Liver (tissue), 8 donors: ENCODE measurements at regions not wholly inside any gene's neighbourhood (a gene's known extent, or its start where the extent isn't known, plus 50 kb on each side); places are given as distances from the start of the nearest gene placed in this dataset.

ENCODE experiments used
- DNase-seq: peaks from one replicate; pipeline ENCODE4 v3.0.0-alpha.2; 2017; ENCODE audit warnings: low spot score
- H3K27ac ChIP-seq, 2 donors: one replicate each; pipeline ENCODE4 v1.7.0; 2013; ENCODE audit warnings: inconsistent platforms in 2 of 2, low read length in 2 of 2, control low read depth in 1 of 2, low read depth in 1 of 2, mild to moderate bottlenecking in 1 of 2
- H3K27me3 ChIP-seq, 4 donors: one replicate each; pipeline versions ENCODE4 v1.6.1 to v1.7.0; 2013; ENCODE audit warnings: low read length in 3 of 4, inconsistent platforms in 1 of 4, mild to moderate bottlenecking in 1 of 4, moderate library complexity in 1 of 4; ENCODE audit not compliant: control insufficient read depth in 4 of 4, insufficient read depth in 4 of 4
- H3K36me3 ChIP-seq, 4 donors: one replicate each; pipeline versions ENCODE4 v1.6.1 to v1.7.0; 2013; ENCODE audit warnings: low read length in 3 of 4, mild to moderate bottlenecking in 3 of 4, low read depth in 1 of 4, moderate library complexity in 1 of 4; ENCODE audit not compliant: control insufficient read depth in 4 of 4, insufficient read depth in 3 of 4
- H3K4me1 ChIP-seq, 4 donors: one replicate each; pipeline versions ENCODE4 v1.6.1 to v1.7.0; 2013; ENCODE audit warnings: low read length in 3 of 4, mild to moderate bottlenecking in 3 of 4, moderate library complexity in 1 of 4; ENCODE audit not compliant: control insufficient read depth in 4 of 4, insufficient read depth in 4 of 4
- H3K4me3 ChIP-seq, 3 donors: one replicate each; pipeline versions ENCODE4 v1.6.1 to v1.7.0; 2013; ENCODE audit warnings: low read length in 3 of 3, control low read depth in 1 of 3, low read depth in 1 of 3, mild to moderate bottlenecking in 1 of 3
- H3K9ac ChIP-seq, 2 donors: one replicate each; pipeline ENCODE4 v1.7.0; 2013; ENCODE audit warnings: low read length in 2 of 2, mild to moderate bottlenecking in 2 of 2, moderate library complexity in 2 of 2, control low read depth in 1 of 2, low read depth in 1 of 2
- H3K9me3 ChIP-seq, 4 donors: one replicate each; pipeline versions ENCODE4 v1.6.1 to v1.7.0; 2013; ENCODE audit warnings: low read length in 3 of 4; ENCODE audit not compliant: control insufficient read depth in 4 of 4
- ATF3 ChIP-seq: IDR thresholded peaks from 2 replicates; pipeline ENCODE4 v1.6.1; 2016; ENCODE audit warnings: antibody characterized with exemption
- EGR1 ChIP-seq, 2 donors: IDR thresholded peaks; 2 replicates each; pipeline ENCODE4 v1.6.1; 2016 to 2018; ENCODE audit warnings: antibody characterized with exemption in 2 of 2, low read depth in 2 of 2
- FOXA1 ChIP-seq: IDR thresholded peaks from 2 replicates; pipeline ENCODE4 v1.6.1; 2016; ENCODE audit warnings: antibody characterized with exemption
- FOXA2 ChIP-seq: IDR thresholded peaks from 2 replicates; pipeline ENCODE4 v1.6.1; 2016; ENCODE audit warnings: antibody characterized with exemption
- HNF4A ChIP-seq, 2 donors: conservative IDR thresholded peaks; 2 replicates each; pipeline ENCODE4 v1.6.1; 2016; ENCODE audit warnings: antibody characterized with exemption in 2 of 2, mild to moderate bottlenecking in 2 of 2
- HNF4G ChIP-seq: IDR thresholded peaks from 2 replicates; pipeline ENCODE4 v1.6.1; 2016; ENCODE audit warnings: antibody characterized with exemption
- JUND ChIP-seq, 2 donors: IDR thresholded peaks; 2 replicates each; pipeline ENCODE4 v1.6.1; 2016; ENCODE audit warnings: antibody characterized with exemption in 2 of 2
- MAX ChIP-seq: IDR thresholded peaks from 2 replicates; pipeline ENCODE4 v1.6.1; 2016; ENCODE audit warnings: antibody characterized with exemption
- NR2F2 ChIP-seq: IDR thresholded peaks from 2 replicates; pipeline ENCODE4 v1.6.1; 2016; ENCODE audit warnings: antibody characterized with exemption
- RAD21 ChIP-seq, 2 donors: IDR thresholded peaks; 2 replicates each; pipeline ENCODE4 v1.6.1; 2016; ENCODE audit warnings: antibody characterized with exemption in 2 of 2, mild to moderate bottlenecking in 2 of 2
- REST ChIP-seq: IDR thresholded peaks from 2 replicates; pipeline ENCODE4 v1.6.1; 2016; ENCODE audit warnings: antibody characterized with exemption, mild to moderate bottlenecking
- RXRA ChIP-seq, 2 donors: IDR thresholded peaks; 2 replicates each; pipeline ENCODE4 v1.6.1; 2017 to 2018; ENCODE audit warnings: antibody characterized with exemption in 2 of 2, mild to moderate bottlenecking in 1 of 2
- SP1 ChIP-seq: IDR thresholded peaks from 2 replicates; pipeline ENCODE4 v1.6.1; 2018; ENCODE audit warnings: antibody characterized with exemption, mild to moderate bottlenecking
- TAF1 ChIP-seq: conservative IDR thresholded peaks from 2 replicates; pipeline ENCODE4 v1.6.1; 2016; ENCODE audit warnings: antibody characterized with exemption, mild to moderate bottlenecking
- YY1 ChIP-seq: IDR thresholded peaks from 2 replicates; pipeline ENCODE4 v1.6.1; 2016; ENCODE audit warnings: antibody characterized with exemption, mild to moderate bottlenecking
- ZBTB33 ChIP-seq: IDR thresholded peaks from 2 replicates; pipeline ENCODE4 v1.6.1; 2016; ENCODE audit warnings: antibody characterized with exemption
- WGBS: extraction: QIAGEN DNeasy Blood & Tissue Kit; methylation state at CpG from one replicate; pipeline ENCODE4 v1.1.7; 2013; 5-methylcytosine and 5-hydroxymethylcytosine counted together
- TF ChIP-seq, protein P1 (sequence below): fragments of 150-350 bp; IDR thresholded peaks from 2 replicates; pipeline ENCODE4 v1.5.1; 2017; ENCODE audit warnings: improper control_type of control experiment, low read depth, low read length; ENCODE audit not compliant: missing input control
- donor health status: healthy.
- donor health status: healthy.
- donor health status: healthy.
- donor health status: healthy.
- donor health status: healthy.

GRCh38 chr2:153786016-153786415 lies 85.7 kb upstream of the GALNT13 start:
- no peaks in the 10 kb centered on the region for H3K4me1 ChIP-seq
- DNase-seq: no peak
- H3K4me3 ChIP-seq: no peak overlapping the region
- H3K27me3 ChIP-seq: no peaks in the 10 kb centered on the region
- WGBS: 80% methylated on average over 5 of the region's 5 CpGs
- no peak overlapping the region for H3K9ac ChIP-seq
- H3K9me3 ChIP-seq: no peaks in the 10 kb centered on the region
- H3K36me3 ChIP-seq: no peaks in the 10 kb centered on the region
- H3K27ac ChIP-seq: no peak overlapping the region
- TF ChIP-seq ZBTB33 (no peak), FOXA2 (no peak), HNF4A (conservative IDR thresholded peaks at IDR 0.05) (no peak), MAX (no peak), ATF3 (no peak)

DNA sequence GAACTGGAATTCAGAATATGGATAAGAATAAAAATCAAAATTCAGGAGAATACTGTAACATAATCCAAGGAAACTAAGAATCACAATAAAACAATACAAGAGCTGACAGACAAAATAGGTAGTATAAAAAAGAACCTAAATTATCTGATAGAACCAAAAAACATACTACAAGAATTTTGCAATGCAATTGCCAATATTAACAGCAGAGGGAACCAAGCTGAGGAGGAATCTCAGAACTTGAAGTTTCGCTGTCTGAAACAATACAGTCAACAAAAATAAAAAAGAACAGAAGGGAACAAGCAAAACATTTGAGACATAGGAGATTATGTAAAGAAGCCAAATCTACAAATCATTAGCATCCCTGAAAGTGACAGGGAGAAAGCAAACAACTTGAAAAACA lies 84.1 kb upstream of the GALNT13 start:
- no peak overlapping the region for H3K4me3 ChIP-seq
- H3K27ac ChIP-seq: no peak overlapping the region
- H3K27me3 ChIP-seq: no peaks in the 10 kb centered on the region
- peaks cover 0 to 3% (median 0%) of the 10 kb centered on the region in 4 donors for H3K9me3 ChIP-seq
- 75% methylated on average over 1 of the region's 1 CpG for WGBS
- H3K9ac ChIP-seq: no peak overlapping the region
- TF ChIP-seq EGR1 (IDR thresholded peaks at IDR 0.05; ENCODE audit: low read depth in 2 of 2): no peak
- no peak for TF ChIP-seq FOXA1
- no peak for TF ChIP-seq JUND (IDR thresholded peaks at IDR 0.05)
- TF ChIP-seq NR2F2: no peak
- no peaks in the 10 kb centered on the region for H3K36me3 ChIP-seq
- no peaks in the 10 kb centered on the region for H3K4me1 ChIP-seq
- DNase-seq: no peak

DNA sequence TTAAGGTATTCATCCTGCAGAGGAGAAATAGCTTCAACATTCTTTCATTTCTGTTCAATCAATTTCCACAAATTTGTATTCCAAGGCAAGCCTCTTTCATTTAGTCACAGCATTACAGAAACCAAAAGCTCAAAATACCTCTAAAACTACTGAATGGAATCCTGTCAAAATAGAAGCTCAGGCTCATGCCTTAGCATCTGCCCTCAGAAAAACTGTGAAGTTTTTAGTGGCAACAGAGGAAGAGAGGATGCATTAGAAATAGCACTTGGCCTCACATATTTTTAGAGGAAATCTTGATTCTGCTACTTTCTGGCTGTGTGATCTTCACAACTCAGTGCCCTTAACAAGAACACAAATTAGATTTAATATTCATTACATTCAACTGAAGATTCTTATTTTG lies 69.1 kb upstream of the GALNT13 start:
- Histone ChIP-seq H3K9ac (no peak overlapping the region), H3K4me1 (no peaks in the 10 kb centered on the region), H3K36me3 (no peaks in the 10 kb centered on the region), H3K4me3 (no peak overlapping the region), H3K9me3 (no peaks in the 10 kb centered on the region), H3K27me3 (no peaks in the 10 kb centered on the region), H3K27ac (no peak overlapping the region)
- TF ChIP-seq ZBTB33: no peak
- TF ChIP-seq RXRA (IDR thresholded peaks at IDR 0.05): no peak
- no peak for TF ChIP-seq MAX
- no peak for TF ChIP-seq ATF3
- no peak for TF ChIP-seq YY1
- no peak for TF ChIP-seq TAF1
- TF ChIP-seq HNF4G: no peak
- TF ChIP-seq NR2F2: no peak
- no peak for TF ChIP-seq RAD21 (IDR thresholded peaks at IDR 0.05)
- no peak for TF ChIP-seq JUND (IDR thresholded peaks at IDR 0.05)
- TF ChIP-seq, protein P1, sequence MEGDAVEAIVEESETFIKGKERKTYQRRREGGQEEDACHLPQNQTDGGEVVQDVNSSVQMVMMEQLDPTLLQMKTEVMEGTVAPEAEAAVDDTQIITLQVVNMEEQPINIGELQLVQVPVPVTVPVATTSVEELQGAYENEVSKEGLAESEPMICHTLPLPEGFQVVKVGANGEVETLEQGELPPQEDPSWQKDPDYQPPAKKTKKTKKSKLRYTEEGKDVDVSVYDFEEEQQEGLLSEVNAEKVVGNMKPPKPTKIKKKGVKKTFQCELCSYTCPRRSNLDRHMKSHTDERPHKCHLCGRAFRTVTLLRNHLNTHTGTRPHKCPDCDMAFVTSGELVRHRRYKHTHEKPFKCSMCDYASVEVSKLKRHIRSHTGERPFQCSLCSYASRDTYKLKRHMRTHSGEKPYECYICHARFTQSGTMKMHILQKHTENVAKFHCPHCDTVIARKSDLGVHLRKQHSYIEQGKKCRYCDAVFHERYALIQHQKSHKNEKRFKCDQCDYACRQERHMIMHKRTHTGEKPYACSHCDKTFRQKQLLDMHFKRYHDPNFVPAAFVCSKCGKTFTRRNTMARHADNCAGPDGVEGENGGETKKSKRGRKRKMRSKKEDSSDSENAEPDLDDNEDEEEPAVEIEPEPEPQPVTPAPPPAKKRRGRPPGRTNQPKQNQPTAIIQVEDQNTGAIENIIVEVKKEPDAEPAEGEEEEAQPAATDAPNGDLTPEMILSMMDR: no peak
- TF ChIP-seq SP1: no peak
- TF ChIP-seq EGR1 (IDR thresholded peaks at IDR 0.05; ENCODE audit: low read depth in 2 of 2): no peak
- TF ChIP-seq REST: no peak
- TF ChIP-seq FOXA2: no peak
- no peak for TF ChIP-seq FOXA1
- no peak for DNase-seq
